ENCODE measurements at regions not wholly inside any gene's neighbourhood (a gene's known extent, or its start where the extent isn't known, plus 50 kb on each side); places are given as distances from the start of the nearest gene placed in this dataset.

DNA sequence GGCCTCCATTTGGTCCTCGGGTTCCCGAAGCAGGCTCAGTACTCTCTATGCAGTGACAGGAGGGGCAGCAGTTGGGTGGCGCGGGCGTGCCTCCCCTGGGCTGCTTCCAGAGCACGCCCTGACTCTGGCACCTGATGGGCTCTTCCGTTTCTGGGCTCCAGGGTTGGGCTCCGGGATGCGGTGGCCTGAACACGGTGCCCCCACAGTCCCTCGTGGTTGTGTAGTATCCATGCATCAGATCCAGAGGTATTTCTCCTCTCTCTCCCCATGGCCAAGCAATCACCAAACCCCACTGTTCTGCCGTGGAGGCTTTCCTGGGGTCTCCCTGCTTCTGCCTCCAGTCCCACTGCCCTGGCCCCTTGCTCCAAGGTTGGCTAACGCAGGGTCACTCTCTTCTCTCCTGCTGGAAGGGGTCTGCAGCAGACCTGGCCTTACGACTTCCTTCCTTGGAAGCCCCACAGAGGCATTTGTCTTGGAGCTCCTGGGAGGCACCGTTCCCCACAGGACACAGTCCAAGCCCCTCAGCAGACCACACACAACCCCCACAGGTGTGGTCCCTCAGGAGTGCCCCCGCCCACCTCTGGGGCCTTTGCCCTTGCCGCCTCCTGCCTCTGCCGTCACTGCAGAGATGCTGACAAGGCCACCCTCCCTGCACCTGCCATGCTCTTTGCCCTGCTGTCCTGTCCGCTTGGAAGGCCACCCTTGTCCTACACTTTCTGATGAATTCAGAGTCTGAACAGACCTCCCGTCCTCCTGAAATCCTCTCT is 136.6 kb upstream of the ASB18 start:
- ATAC-seq (ENCODE audit: low FRiP score) (no peak), DNase-seq (ENCODE audit: low spot score) (no peak)
- no peak for TF ChIP-seq CTCF (IDR thresholded peaks at IDR 0.05)

DNA sequence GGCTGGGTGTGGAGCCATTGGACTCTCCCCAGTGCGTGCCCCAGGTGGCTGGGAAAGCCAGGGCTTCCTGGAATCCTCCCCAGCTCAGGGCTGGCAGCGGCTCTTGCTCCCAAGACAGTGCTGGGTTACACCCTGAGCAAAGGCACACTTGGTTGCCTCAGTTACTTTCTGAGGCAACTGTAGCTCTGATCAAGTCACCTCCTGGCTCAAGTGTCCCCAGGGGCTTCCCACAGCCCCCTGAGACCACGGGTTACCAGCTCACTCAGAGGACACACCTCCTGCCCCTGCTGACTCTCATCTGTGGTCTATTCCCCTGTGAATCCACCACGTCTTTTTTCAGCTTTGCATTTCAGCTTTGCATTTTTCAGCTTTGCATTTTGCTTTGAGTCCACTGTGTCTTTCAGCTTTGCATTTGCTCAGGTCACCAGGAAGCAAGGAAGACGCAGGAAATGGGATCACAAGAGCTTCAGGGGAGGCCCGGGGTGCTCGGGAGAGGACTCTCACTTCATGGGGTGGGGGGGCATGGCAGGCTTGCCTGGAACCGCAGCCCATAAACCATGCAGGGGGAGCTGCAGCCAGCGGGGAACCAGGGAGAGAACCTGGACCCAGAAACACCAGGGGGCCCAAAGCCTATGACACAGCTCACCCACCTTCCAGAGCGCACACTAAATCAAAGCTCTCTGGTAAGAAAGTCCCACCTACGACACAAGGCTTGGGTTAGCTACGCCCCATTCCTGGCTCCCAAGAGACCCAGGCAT is 138.0 kb upstream of the ASB18 start:
- DNase-seq (ENCODE audit: low spot score) = no peak
- no peak for TF ChIP-seq CTCF (IDR thresholded peaks at IDR 0.05)
- ATAC-seq (ENCODE audit: low FRiP score) = no peak

- ATAC-seq (ENCODE audit: low FRiP score) (no peak), DNase-seq (ENCODE audit: low spot score) (no peak)
- no peak for TF ChIP-seq CTCF (IDR thresholded peaks at IDR 0.05)
Observed at GRCh38 chr2:236403125-236403524, 138.9 kb upstream of the ASB18 start.

GRCh38 chr2:236403811-236404210 is 139.6 kb upstream of the ASB18 start:
- ATAC-seq (ENCODE audit: low FRiP score) (no peak), DNase-seq (ENCODE audit: low spot score) (no peak)
- no peak for TF ChIP-seq CTCF (IDR thresholded peaks at IDR 0.05)

DNA sequence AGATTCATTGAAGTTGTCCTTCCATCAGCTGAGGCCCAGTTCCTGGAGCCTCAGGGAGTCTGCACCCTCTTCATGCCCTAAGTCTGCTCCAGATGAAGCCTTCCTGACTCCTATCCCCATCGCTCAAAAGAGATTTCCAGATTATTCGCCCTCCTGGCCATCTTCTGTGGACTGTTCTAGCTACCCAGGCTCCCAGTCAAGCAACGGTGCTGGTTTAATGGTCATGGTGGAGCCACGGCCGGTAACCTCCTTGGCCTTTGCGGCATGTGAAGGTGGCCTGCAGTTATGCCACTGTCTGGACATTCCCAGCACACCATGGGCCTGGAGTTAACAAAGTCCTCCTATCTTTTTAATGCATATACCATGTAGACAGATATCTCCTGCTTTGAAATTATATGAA is 140.1 kb upstream of the ASB18 start:
- no peak for TF ChIP-seq CTCF (IDR thresholded peaks at IDR 0.05)
- DNase-seq (ENCODE audit: low spot score) = no peak
- no peak for ATAC-seq (ENCODE audit: low FRiP score)

DNA sequence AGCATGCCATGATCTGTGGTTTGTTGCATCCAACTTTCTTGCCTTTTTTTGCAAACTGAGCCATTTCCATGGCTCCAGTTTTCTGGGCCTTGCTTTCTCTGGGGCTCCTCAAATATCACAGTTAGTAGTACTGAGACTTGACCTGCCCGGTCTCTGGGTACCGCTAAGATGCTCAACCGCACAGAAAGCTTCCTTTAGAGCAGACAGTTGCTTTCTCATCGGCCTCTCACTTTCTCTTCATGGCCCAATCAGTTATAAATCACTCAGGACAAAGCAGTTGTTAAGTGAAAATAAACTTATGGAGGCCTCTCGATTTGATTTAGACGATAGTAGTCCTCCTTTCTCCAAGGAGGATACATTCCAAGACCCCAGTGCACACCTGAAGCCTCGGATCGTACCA is 141.2 kb upstream of the ASB18 start:
- DNase-seq (ENCODE audit: low spot score) (no peak), ATAC-seq (ENCODE audit: low FRiP score) (no peak)
- TF ChIP-seq CTCF (IDR thresholded peaks at IDR 0.05) = no peak

DNA sequence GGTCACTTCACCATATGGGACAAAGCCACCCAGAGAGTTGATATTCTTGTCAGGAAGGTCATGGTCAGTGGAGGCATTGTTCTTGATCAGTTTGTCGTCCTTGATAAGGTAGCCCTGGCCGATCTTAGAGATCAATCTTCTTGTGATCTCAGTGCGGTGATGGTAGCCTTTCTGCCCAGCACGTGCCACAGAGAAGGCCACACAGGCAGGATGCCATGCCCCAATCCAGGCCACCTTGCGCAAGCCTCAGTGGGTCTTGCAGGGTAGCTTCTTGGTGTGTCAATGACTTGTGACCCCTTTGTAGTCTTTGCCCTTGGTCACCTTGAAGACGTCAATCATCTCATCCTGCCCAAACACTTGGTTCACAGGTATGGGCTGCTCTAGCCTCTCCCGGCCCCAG is 143.9 kb upstream of the ASB18 start:
- TF ChIP-seq CTCF (IDR thresholded peaks at IDR 0.05) = no peak
- DNase-seq (ENCODE audit: low spot score) = no peak
- ATAC-seq (ENCODE audit: low FRiP score) = no peak

All from omental fat pad (tissue), 3 donors.